Kidney (tissue), 13 donors: ENCODE measurements at regions not wholly inside any gene's neighbourhood (a gene's known extent, or its start where the extent isn't known, plus 50 kb on each side); places are given as distances from the start of the nearest gene placed in this dataset.

Experiments
- DNase-seq, 5 donors: peaks; one replicate each; pipeline ENCODE4 v3.0.0-alpha.2; 2013 to 2020
- FAIRE-seq: peaks from 2 replicates; lab custom pipeline; 2012; peaks lifted over from hg19 to GRCh38; lab: Jason Lieb, UNC
- H3K27ac ChIP-seq, 2 donors: one replicate each; pipeline ENCODE4 v1.7.0; 2013; ENCODE audit warnings: low read depth in 2 of 2, low read length in 2 of 2, inconsistent platforms in 1 of 2
- H3K27me3 ChIP-seq: one replicate; pipeline ENCODE4 v1.7.1; 2013; ENCODE audit warnings: low read length, inconsistent platforms; ENCODE audit not compliant: control insufficient read depth, insufficient read depth
- H3K36me3 ChIP-seq, 3 donors: one replicate each; pipeline versions ENCODE4 v1.7.0 to v1.7.1; 2013; ENCODE audit warnings: low read length in 3 of 3, control low read depth in 1 of 3, inconsistent platforms in 1 of 3; ENCODE audit not compliant: insufficient read depth in 3 of 3, control insufficient read depth in 2 of 3
- H3K4me1 ChIP-seq, 3 donors: one replicate each; pipeline versions ENCODE4 v1.7.0 to v1.7.1; 2013; ENCODE audit warnings: low read length in 3 of 3, inconsistent platforms in 1 of 3, low read depth in 1 of 3; ENCODE audit not compliant: control insufficient read depth in 2 of 3, insufficient read depth in 2 of 3
- H3K4me3 ChIP-seq, 3 donors: one replicate each; pipeline versions ENCODE4 v1.7.0 to v1.8.1; 2013; ENCODE audit warnings: low read length in 3 of 3, control low read depth in 1 of 3, inconsistent platforms in 1 of 3
- H3K9ac ChIP-seq, 3 donors: one replicate each; pipeline versions ENCODE4 v1.7.0 to v1.7.1; 2013; ENCODE audit warnings: low read length in 3 of 3, control low read depth in 1 of 3, inconsistent platforms in 1 of 3
- H3K9me3 ChIP-seq, 3 donors: one replicate each; pipeline versions ENCODE4 v1.7.0 to v1.7.1; 2013; ENCODE audit warnings: low read length in 3 of 3, control low read depth in 1 of 3, inconsistent platforms in 1 of 3; ENCODE audit not compliant: control insufficient read depth in 2 of 3, insufficient read depth in 1 of 3
- CTCF ChIP-seq: IDR thresholded peaks from 3 replicates; pipeline ENCODE4 v1.5.1; 2012; ENCODE audit warnings: mild to moderate bottlenecking, moderate library complexity, borderline replicate concordance; ENCODE audit not compliant: insufficient read depth; ENCODE audit errors: extremely low read depth
- intact Hi-C: fragments of 100-400 bp; cut with DNase I; formaldehyde crosslinking; loops from one replicate; pipeline ENCODE4 v1.11.1; 2022
- donor health status: control.
- donor health status: control.
- donor health status: control.
- donor health status: control.
- donor health status: control.
- donor health status: DM: yes; HTN: yes; CAD: no.
- donor health status: Normal renal cell carcinoma (clear cell type).

GRCh38 chr7:17022920-17023319 lies 141.1 kb upstream of the AGR3 start:
- DNase-seq, result no peak
- no peak overlapping the region for H3K9ac ChIP-seq
- intact Hi-C loops, result no loop called here
- TF ChIP-seq CTCF, result no peak
- no peaks in the 10 kb centered on the region for H3K9me3 ChIP-seq
- H3K27ac ChIP-seq, result no peak overlapping the region
- H3K27me3 ChIP-seq, result no peaks in the 10 kb centered on the region
- no peak for FAIRE-seq
- H3K4me3 ChIP-seq, result no peak overlapping the region
- no peaks in the 10 kb centered on the region for H3K36me3 ChIP-seq
- no peaks in the 10 kb centered on the region for H3K4me1 ChIP-seq

- DNase-seq, result no peak
Measured at GRCh38 chr7:17026269-17026668, 144.5 kb upstream of the AGR3 start.

GRCh38 chr7:17027143-17027788 lies 145.5 kb upstream of the AGR3 start:
- H3K9me3 ChIP-seq, result no peaks in the 10 kb centered on the region
- DNase-seq (no peak), FAIRE-seq (no peak)
- no peak overlapping the region for H3K4me3 ChIP-seq
- TF ChIP-seq CTCF, result no peak
- no peak overlapping the region for H3K27ac ChIP-seq
- no peaks in the 10 kb centered on the region for H3K36me3 ChIP-seq
- H3K4me1 ChIP-seq, result no peaks in the 10 kb centered on the region
- intact Hi-C loops, result no loop called here
- no peaks in the 10 kb centered on the region for H3K27me3 ChIP-seq
- no peak overlapping the region for H3K9ac ChIP-seq

More at GRCh38 chr7:17026269-17026668, 144.5 kb upstream of the AGR3 start:
- Histone ChIP-seq H3K9me3 (no peaks in the 10 kb centered on the region), H3K27ac (no peak overlapping the region), H3K27me3 (no peaks in the 10 kb centered on the region), H3K36me3 (no peaks in the 10 kb centered on the region), H3K9ac (no peak overlapping the region), H3K4me3 (no peak overlapping the region), H3K4me1 (no peaks in the 10 kb centered on the region)
- no peak for TF ChIP-seq CTCF
- FAIRE-seq, result no peak
- intact Hi-C loops, result no loop called here

- no peaks in the 10 kb centered on the region for H3K4me1 ChIP-seq
- intact Hi-C loops, result no loop called here
- DNase-seq (no peak), FAIRE-seq (no peak)
- H3K4me3 ChIP-seq, result no peak overlapping the region
- no peak for TF ChIP-seq CTCF
- no peaks in the 10 kb centered on the region for H3K27me3 ChIP-seq
- H3K9me3 ChIP-seq, result no peaks in the 10 kb centered on the region
- no peak overlapping the region for H3K27ac ChIP-seq
- H3K36me3 ChIP-seq, result no peaks in the 10 kb centered on the region
- no peak overlapping the region for H3K9ac ChIP-seq
Measured at GRCh38 chr7:17027789-17028152, 146.0 kb upstream of the AGR3 start.
